ENCODE measurements at regions not wholly inside any gene's neighbourhood (a gene's known extent, or its start where the extent isn't known, plus 50 kb on each side); places are given as distances from the start of the nearest gene placed in this dataset.

DNA sequence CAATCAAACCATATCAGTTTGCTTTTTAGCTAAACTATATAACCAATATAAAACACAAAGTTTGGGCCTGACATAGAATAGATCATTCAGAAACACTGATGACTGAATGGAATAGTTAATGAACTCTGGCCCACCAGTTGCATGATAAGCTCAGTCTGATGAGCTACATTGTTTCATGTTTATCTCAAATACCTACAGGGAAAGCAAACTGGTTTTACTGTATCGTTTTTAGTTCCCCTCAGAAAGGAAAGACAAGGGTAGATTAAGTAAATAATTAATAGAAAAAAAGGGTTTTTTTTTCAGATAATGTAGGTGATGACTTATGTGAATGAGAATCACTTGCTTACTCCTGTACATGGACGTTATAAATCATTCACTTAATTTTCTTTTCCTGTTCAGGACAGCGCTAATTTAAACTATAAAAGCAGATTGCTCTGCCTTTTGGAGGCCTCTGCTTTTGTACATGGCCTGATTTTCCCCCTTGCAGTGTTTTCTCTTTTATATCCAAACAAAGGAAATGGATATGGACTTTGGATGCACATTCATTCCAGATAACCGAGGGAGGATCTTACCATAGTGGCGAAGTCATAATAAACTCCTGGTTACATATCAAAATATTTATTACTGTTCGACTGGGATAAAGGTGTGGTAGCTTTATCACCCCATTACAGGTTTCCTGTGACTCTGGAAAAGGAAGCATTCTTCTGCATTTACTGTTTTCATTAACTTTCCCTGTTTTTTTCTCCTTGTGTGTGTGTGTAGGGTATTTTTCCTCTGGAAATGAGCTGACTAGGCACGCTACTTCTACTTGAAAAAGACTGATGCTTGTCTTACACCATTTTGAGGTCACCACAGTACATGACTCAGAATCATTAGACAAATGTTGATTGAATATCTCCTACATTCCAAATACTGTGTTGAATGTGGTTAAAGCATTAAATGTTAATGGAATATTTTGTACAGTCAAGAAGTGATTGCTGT lies 373.1 kb upstream of the HS3ST1 start:
- TF ChIP-seq, protein P1, sequence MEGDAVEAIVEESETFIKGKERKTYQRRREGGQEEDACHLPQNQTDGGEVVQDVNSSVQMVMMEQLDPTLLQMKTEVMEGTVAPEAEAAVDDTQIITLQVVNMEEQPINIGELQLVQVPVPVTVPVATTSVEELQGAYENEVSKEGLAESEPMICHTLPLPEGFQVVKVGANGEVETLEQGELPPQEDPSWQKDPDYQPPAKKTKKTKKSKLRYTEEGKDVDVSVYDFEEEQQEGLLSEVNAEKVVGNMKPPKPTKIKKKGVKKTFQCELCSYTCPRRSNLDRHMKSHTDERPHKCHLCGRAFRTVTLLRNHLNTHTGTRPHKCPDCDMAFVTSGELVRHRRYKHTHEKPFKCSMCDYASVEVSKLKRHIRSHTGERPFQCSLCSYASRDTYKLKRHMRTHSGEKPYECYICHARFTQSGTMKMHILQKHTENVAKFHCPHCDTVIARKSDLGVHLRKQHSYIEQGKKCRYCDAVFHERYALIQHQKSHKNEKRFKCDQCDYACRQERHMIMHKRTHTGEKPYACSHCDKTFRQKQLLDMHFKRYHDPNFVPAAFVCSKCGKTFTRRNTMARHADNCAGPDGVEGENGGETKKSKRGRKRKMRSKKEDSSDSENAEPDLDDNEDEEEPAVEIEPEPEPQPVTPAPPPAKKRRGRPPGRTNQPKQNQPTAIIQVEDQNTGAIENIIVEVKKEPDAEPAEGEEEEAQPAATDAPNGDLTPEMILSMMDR (IDR thresholded peaks at IDR 0.05; ENCODE audit: low read depth, low read length, missing input control), result no peak
- TF ChIP-seq, protein P2, sequence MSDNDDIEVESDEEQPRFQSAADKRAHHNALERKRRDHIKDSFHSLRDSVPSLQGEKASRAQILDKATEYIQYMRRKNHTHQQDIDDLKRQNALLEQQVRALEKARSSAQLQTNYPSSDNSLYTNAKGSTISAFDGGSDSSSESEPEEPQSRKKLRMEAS (IDR thresholded peaks at IDR 0.05), result no peak
- TF ChIP-seq JUND (IDR thresholded peaks at IDR 0.05) (no peak), HNF4A (conservative IDR thresholded peaks at IDR 0.05) (no peak), RXRA (IDR thresholded peaks at IDR 0.05) (no peak), EGR1 (IDR thresholded peaks at IDR 0.05; ENCODE audit: low read depth in 2 of 2) (no peak), RAD21 (IDR thresholded peaks at IDR 0.05) (no peak), FOXA1 (IDR thresholded peaks at IDR 0.05) (no peak), NR2F2 (IDR thresholded peaks at IDR 0.05) (no peak), GABPA (IDR thresholded peaks at IDR 0.05 in 1 of 2, conservative IDR thresholded peaks at IDR 0.05 in 1 of 2) (no peak), TAF1 (conservative IDR thresholded peaks at IDR 0.05) (no peak)
- TF ChIP-seq, protein P3, sequence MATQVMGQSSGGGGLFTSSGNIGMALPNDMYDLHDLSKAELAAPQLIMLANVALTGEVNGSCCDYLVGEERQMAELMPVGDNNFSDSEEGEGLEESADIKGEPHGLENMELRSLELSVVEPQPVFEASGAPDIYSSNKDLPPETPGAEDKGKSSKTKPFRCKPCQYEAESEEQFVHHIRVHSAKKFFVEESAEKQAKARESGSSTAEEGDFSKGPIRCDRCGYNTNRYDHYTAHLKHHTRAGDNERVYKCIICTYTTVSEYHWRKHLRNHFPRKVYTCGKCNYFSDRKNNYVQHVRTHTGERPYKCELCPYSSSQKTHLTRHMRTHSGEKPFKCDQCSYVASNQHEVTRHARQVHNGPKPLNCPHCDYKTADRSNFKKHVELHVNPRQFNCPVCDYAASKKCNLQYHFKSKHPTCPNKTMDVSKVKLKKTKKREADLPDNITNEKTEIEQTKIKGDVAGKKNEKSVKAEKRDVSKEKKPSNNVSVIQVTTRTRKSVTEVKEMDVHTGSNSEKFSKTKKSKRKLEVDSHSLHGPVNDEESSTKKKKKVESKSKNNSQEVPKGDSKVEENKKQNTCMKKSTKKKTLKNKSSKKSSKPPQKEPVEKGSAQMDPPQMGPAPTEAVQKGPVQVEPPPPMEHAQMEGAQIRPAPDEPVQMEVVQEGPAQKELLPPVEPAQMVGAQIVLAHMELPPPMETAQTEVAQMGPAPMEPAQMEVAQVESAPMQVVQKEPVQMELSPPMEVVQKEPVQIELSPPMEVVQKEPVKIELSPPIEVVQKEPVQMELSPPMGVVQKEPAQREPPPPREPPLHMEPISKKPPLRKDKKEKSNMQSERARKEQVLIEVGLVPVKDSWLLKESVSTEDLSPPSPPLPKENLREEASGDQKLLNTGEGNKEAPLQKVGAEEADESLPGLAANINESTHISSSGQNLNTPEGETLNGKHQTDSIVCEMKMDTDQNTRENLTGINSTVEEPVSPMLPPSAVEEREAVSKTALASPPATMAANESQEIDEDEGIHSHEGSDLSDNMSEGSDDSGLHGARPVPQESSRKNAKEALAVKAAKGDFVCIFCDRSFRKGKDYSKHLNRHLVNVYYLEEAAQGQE (IDR thresholded peaks at IDR 0.05), result no peak
